HepG2 (cell line): ENCODE measurements at regions not wholly inside any gene's neighbourhood (a gene's known extent, or its start where the extent isn't known, plus 50 kb on each side); places are given as distances from the start of the nearest gene placed in this dataset.

Source experiments
- ATAC-seq: fragments of 200-7000 bp; cut with Tn5 transposase; 3 replicates; pipeline ENCODE4 v1.9.1; 2020; ENCODE audit warnings: mild to moderate bottlenecking, moderate library complexity
- BruUV-seq: library from RNA; stranded (reverse); fragments of 400-500 nt; replicated peaks from 2 replicates; lab custom pipeline; 2021; lab: Mats Ljungman, UMichigan
- CTCF ChIA-PET: fragments of 300-600 bp; formaldehyde crosslinking; extraction: SDS; loops from one replicate; lab custom pipeline; 2021; ENCODE audit warnings: low total read pairs, inconsistent platforms, low intra/inter-chr PET ratio; lab: Yijun Ruan, JAX
- POLR2A ChIA-PET: fragments of 350-600 bp; sonication (Branson Sonifier 250); formaldehyde crosslinking; loops from one replicate; lab custom pipeline; 2020; ENCODE audit warnings: antibody characterized with exemption, inconsistent platforms; lab: Yijun Ruan, JAX
- DNase-seq: peaks from one replicate; pipeline ENCODE4 v3.0.0-alpha.2; 2015; ENCODE audit warnings: low spot score
- FAIRE-seq: peaks from 3 replicates; lab custom pipeline; 2011; peaks lifted over from hg19 to GRCh38; lab: Jason Lieb, UNC
- H2AFZ ChIP-seq: one replicate; pipeline ENCODE4 v1.6.1; 2011; ENCODE audit warnings: low read length, inconsistent platforms
- H3K27ac ChIP-seq: fragments of 300-600 bp; 3 replicates; pipeline ENCODE4 v1.8.0; 2011; ENCODE audit warnings: mixed run types, mild to moderate bottlenecking, mixed read lengths, low read length, inconsistent platforms; ENCODE audit not compliant: insufficient read depth; ENCODE audit errors: extremely low read length
- H3K27me3 ChIP-seq, 2 experiments: fragments of 200-600 bp in 1 of 2; 2 replicates in 1 of 2; 3 replicates in 1 of 2; pipeline versions ENCODE4 v1.6.0 to v1.8.0; 2011; ENCODE audit warnings: low read length in 2 of 2, mild to moderate bottlenecking in 2 of 2, moderate library complexity in 2 of 2, inconsistent platforms in 1 of 2; ENCODE audit not compliant: insufficient read depth in 2 of 2, control insufficient read depth in 1 of 2
- H3K36me3 ChIP-seq, 2 experiments: fragments of 200-600 bp in 1 of 2; replicated peaks in 1 of 2; 2 replicates in 1 of 2; 3 replicates in 1 of 2; pipeline versions ENCODE4 v1.5.1 to v1.8.0; 2011; ENCODE audit warnings: low read length in 2 of 2, inconsistent platforms in 1 of 2; ENCODE audit not compliant: insufficient read depth in 2 of 2, control insufficient read depth in 1 of 2
- H3K4me1 ChIP-seq: 2 replicates; pipeline ENCODE4 v1.5.1; 2012; ENCODE audit warnings: low read length, inconsistent platforms; ENCODE audit not compliant: insufficient read depth
- H3K4me2 ChIP-seq: 2 replicates; pipeline ENCODE4 v1.6.0; 2011; ENCODE audit warnings: low read depth, low read length, inconsistent platforms
- H3K4me3 ChIP-seq, 3 experiments: fragments of 200-600 bp in 1 of 3; sonication (generic), shearing (Covaris generic) in 1 of 3; replicated peaks in 1 of 3; 2 replicates each; pipeline ENCODE4 v1.5.1; 2011 to 2016; ENCODE audit warnings: low read length in 3 of 3, inconsistent platforms in 2 of 3, low read depth in 2 of 3, mild to moderate bottlenecking in 2 of 3, control low read depth in 1 of 3, mixed read lengths in 1 of 3; ENCODE audit not compliant: insufficient read depth in 1 of 3
- H3K79me2 ChIP-seq: one replicate; pipeline ENCODE4 v1.6.1; 2011; ENCODE audit warnings: low read length, inconsistent platforms; ENCODE audit not compliant: insufficient read depth
- H3K9ac ChIP-seq: 2 replicates; pipeline ENCODE4 v1.6.0; 2011; ENCODE audit warnings: mild to moderate bottlenecking, low read depth, low read length, inconsistent platforms; ENCODE audit not compliant: insufficient read depth
- H3K9me3 ChIP-seq: 2 replicates; pipeline ENCODE4 v1.5.1; 2012; ENCODE audit warnings: mild to moderate bottlenecking, low read length
- H4K20me1 ChIP-seq: 2 replicates; pipeline ENCODE4 v1.6.0; 2011; ENCODE audit warnings: inconsistent platforms, mild to moderate bottlenecking, low read length, moderate library complexity; ENCODE audit not compliant: insufficient read depth
- ATF5 ChIP-seq: sonication (generic); formaldehyde crosslinking; IDR thresholded peaks from 2 replicates; pipeline ENCODE4 v1.4.0; 2020; ENCODE audit warnings: mild to moderate bottlenecking, low read depth, missing genetic modification reagents
- BCL3 ChIP-seq: sonication (generic); formaldehyde crosslinking; IDR thresholded peaks from 2 replicates; pipeline ENCODE4 v1.5.1; 2020; ENCODE audit warnings: mild to moderate bottlenecking, missing genetic modification reagents, moderate library complexity
- CTCF ChIP-seq: sonication (generic); formaldehyde crosslinking; IDR thresholded peaks from 2 replicates; pipeline ENCODE4 v1.5.0; 2020; ENCODE audit warnings: mild to moderate bottlenecking, missing genetic modification reagents, moderate library complexity
- FOXK1 ChIP-seq: sonication (generic); formaldehyde crosslinking; IDR thresholded peaks from 2 replicates; pipeline ENCODE4 v1.4.0; 2020; ENCODE audit warnings: low read depth, missing genetic modification reagents, borderline replicate concordance
- GTF3A ChIP-seq: sonication (generic); formaldehyde crosslinking; conservative IDR thresholded peaks from 2 replicates; pipeline ENCODE4 v1.4.0; 2020; ENCODE audit warnings: mild to moderate bottlenecking, missing genetic modification reagents
- HNF1B ChIP-seq: sonication (generic); formaldehyde crosslinking; IDR thresholded peaks from 2 replicates; pipeline ENCODE4 v1.5.1; 2020; ENCODE audit warnings: mild to moderate bottlenecking, moderate library complexity, missing genetic modification reagents
- MED8 ChIP-seq: sonication (generic); formaldehyde crosslinking; IDR thresholded peaks from 2 replicates; pipeline ENCODE4 v1.8.1; 2023; ENCODE audit warnings: mild to moderate bottlenecking, missing genetic modification reagents; ENCODE audit not compliant: insufficient replicate concordance
- MIXL1 ChIP-seq: IDR thresholded peaks from 2 replicates; pipeline ENCODE4 v1.6.1; 2016
- NFE2 ChIP-seq: sonication (generic); formaldehyde crosslinking; IDR thresholded peaks from 2 replicates; pipeline ENCODE4 v1.4.0; 2020; ENCODE audit warnings: missing genetic modification reagents
- ONECUT2 ChIP-seq: sonication (generic); formaldehyde crosslinking; IDR thresholded peaks from 2 replicates; pipeline ENCODE4 v1.4.0; 2020; ENCODE audit warnings: missing genetic modification reagents
- PRMT3 ChIP-seq: sonication (generic); formaldehyde crosslinking; IDR thresholded peaks from 2 replicates; pipeline ENCODE4 v1.8.1; 2022; ENCODE audit warnings: low read depth, mild to moderate bottlenecking, moderate library complexity, missing genetic modification reagents, borderline replicate concordance
- RAD21 ChIP-seq: fragments of 450-650 bp; formaldehyde crosslinking; IDR thresholded peaks from 2 replicates; pipeline ENCODE4 v1.5.0; 2020; ENCODE audit warnings: mild to moderate bottlenecking
- RXRB ChIP-seq: IDR thresholded peaks from 2 replicates; pipeline ENCODE4 v1.6.1; 2016; ENCODE audit warnings: borderline replicate concordance, missing genetic modification reagents, missing compliant biosample characterization
- STAG1 ChIP-seq: sonication (generic); formaldehyde crosslinking; IDR thresholded peaks from 2 replicates; pipeline ENCODE4 v1.4.0; 2020; ENCODE audit warnings: missing genetic modification reagents
- ZBTB44 ChIP-seq: sonication (generic); formaldehyde crosslinking; IDR thresholded peaks from 2 replicates; pipeline ENCODE4 v1.4.0; 2020; ENCODE audit warnings: missing genetic modification reagents
- ZNF501 ChIP-seq: sonication (generic); formaldehyde crosslinking; IDR thresholded peaks from 2 replicates; pipeline ENCODE4 v1.5.1; 2020; ENCODE audit warnings: mild to moderate bottlenecking, moderate library complexity, missing genetic modification reagents
- WGBS: methylation state at CpG from one replicate; pipeline ENCODE4 v1.1.6; 2017; ENCODE audit warnings: low lambda C conversion rate; 5-methylcytosine and 5-hydroxymethylcytosine counted together
- in situ Hi-C: cut with HindIII; loops from 2 replicates; pipeline ENCODE4 v1.10.0; 2017; ENCODE audit warnings: low pct_unique_long_range_greater_than_20kb; ENCODE audit not compliant: extremely low pct_ligation_motif_present
- intact Hi-C: fragments of 100-400 bp; cut with micrococcal nuclease; formaldehyde crosslinking; loops from one replicate; pipeline ENCODE4 v1.10.0; 2022; ENCODE audit not compliant: unreplicated experiment

GRCh38 chr20:5448449-5449118 lies 131.8 kb upstream of the PROKR2 start:
- CTCF ChIA-PET: interaction anchor here (1.4 to 2.4 kb wide), 3 partner anchors 46 to 841 kb away, joined by 4 to 20 read pairs (median 10); no protein-coding TSS in a partner anchor
- Histone ChIP-seq H3K4me3 (no peak overlapping the region), H4K20me1 (no peaks in the 10 kb centered on the region), H3K27me3 (peaks cover 0 to 8% of the 10 kb centered on the region in 2 experiments; a peak in 1 of 5 replicates), H3K4me1 (no peaks in the 10 kb centered on the region), H3K4me2 (no peak overlapping the region), H3K36me3 (no peaks in the 10 kb centered on the region), H2AFZ (no peak overlapping the region), H3K27ac (no peak overlapping the region), H3K9ac (no peak overlapping the region), H3K9me3 (no peaks in the 10 kb centered on the region), H3K79me2 (no peaks in the 10 kb centered on the region)
- POLR2A ChIA-PET: no interaction called here
- FAIRE-seq (peak; percentile 87), DNase-seq (peak; percentile 57), ATAC-seq (peak; percentile 84)
- no TSS peak for BruUV-seq
- in situ Hi-C loops (loop anchor here (5.0 kb wide), 1 partner anchor 241 kb away; no protein-coding TSS in a partner anchor), intact Hi-C loops (loop anchor here (1.0 kb wide), 2 partner anchors 45 to 243 kb away; no protein-coding TSS in a partner anchor)
- 11% methylated on average over 10 of the region's 10 CpGs for WGBS
- TF ChIP-seq MIXL1 (CRISPR knock-in tag): 0 out of 2 replicates have a peak, but pooled peaks have one; percentile 45
- TF ChIP-seq STAG1 (CRISPR knock-in tag): peak; percentile 69
- TF ChIP-seq NFE2: 0 out of 2 replicates have a peak, but pooled peaks have one; percentile 5
- TF ChIP-seq CTCF (CRISPR knock-in tag): peak; percentile 86
- no peak for TF ChIP-seq BCL3 (CRISPR knock-in tag)
- TF ChIP-seq FOXK1 (CRISPR knock-in tag): no peak
- no peak for TF ChIP-seq GTF3A (CRISPR knock-in tag)
- 0 out of 2 replicates have a peak, but pooled peaks have one; percentile 15 for TF ChIP-seq RXRB (CRISPR knock-in tag)
- 0 out of 2 replicates have a peak, but pooled peaks have one; percentile 60 for TF ChIP-seq ZBTB44
- no peak for TF ChIP-seq PRMT3 (CRISPR knock-in tag)
- TF ChIP-seq MED8 (CRISPR knock-in tag): no peak
- TF ChIP-seq RAD21 (CRISPR knock-in tag): peak; percentile 66
- no peak for TF ChIP-seq ONECUT2
- TF ChIP-seq ZNF501 (CRISPR knock-in tag): peak; percentile 52; the same call in 1 of the 2 replicates
- TF ChIP-seq ATF5 (CRISPR knock-in tag): no peak
- peak; percentile 20; the same call in 1 of the 2 replicates for TF ChIP-seq HNF1B (CRISPR knock-in tag)
